Suprapubic skin (tissue), 4 donors: ENCODE measurements at regions not wholly inside any gene's neighbourhood (a gene's known extent, or its start where the extent isn't known, plus 50 kb on each side); places are given as distances from the start of the nearest gene placed in this dataset.
"Not testable (repeated sequence)": the region's sequence is repeated elsewhere in the genome, so short reads cannot be mapped to it uniquely, and the experiment has no call there.

ENCODE experiments used
- DNase-seq, 2 donors: peaks; one replicate each; pipeline ENCODE4 v3.0.0-alpha.2; 2019; ENCODE audit warnings: low spot score in 2 of 2
- H3K27ac ChIP-seq: fragments of 200-600 bp; sonication (generic); one replicate; pipeline ENCODE4 v1.5.1; 2019
- H3K27me3 ChIP-seq: fragments of 200-600 bp; sonication (generic); one replicate; pipeline ENCODE4 v1.5.1; 2019
- H3K36me3 ChIP-seq: fragments of 200-600 bp; sonication (generic); one replicate; pipeline ENCODE4 v1.5.1; 2019
- H3K4me1 ChIP-seq: fragments of 200-600 bp; sonication (generic); one replicate; pipeline ENCODE4 v1.5.1; 2019
- H3K4me3 ChIP-seq: fragments of 200-600 bp; sonication (generic); one replicate; pipeline ENCODE4 v1.5.1; 2019; ENCODE audit warnings: mild to moderate bottlenecking
- H3K9me3 ChIP-seq: fragments of 200-600 bp; sonication (generic); one replicate; pipeline ENCODE4 v1.5.1; 2019
- EP300 ChIP-seq: sonication (generic); formaldehyde crosslinking; IDR thresholded peaks from one replicate; pipeline ENCODE4 v1.6.1; 2017; ENCODE audit warnings: antibody characterized with exemption
- POLR2A ChIP-seq, 2 donors: fragments of 450-650 bp; IDR thresholded peaks; one replicate each; pipeline ENCODE4 v1.6.1; 2017; ENCODE audit warnings: antibody characterized with exemption in 2 of 2, mild to moderate bottlenecking in 2 of 2, moderate library complexity in 2 of 2
- POLR2AphosphoS5 ChIP-seq, 3 donors: sonication (generic); formaldehyde crosslinking; IDR thresholded peaks; one replicate each; pipeline ENCODE4 v1.6.1; 2017; ENCODE audit warnings: antibody characterized with exemption in 3 of 3
- WGBS: methylation state at CpG from one replicate; pipeline ENCODE4 v1.1.5; 2018; 5-methylcytosine and 5-hydroxymethylcytosine counted together
- TF ChIP-seq, protein P1 (sequence below), 2 donors: fragments of 200-600 bp in 1 of 2; fragments of 450-650 bp in 1 of 2; sonication (generic) in 1 of 2; IDR thresholded peaks; one replicate each; pipeline ENCODE4 v1.5.1; 2016 to 2019; ENCODE audit warnings: antibody characterized with exemption in 2 of 2, mild to moderate bottlenecking in 1 of 2, moderate library complexity in 1 of 2

DNA sequence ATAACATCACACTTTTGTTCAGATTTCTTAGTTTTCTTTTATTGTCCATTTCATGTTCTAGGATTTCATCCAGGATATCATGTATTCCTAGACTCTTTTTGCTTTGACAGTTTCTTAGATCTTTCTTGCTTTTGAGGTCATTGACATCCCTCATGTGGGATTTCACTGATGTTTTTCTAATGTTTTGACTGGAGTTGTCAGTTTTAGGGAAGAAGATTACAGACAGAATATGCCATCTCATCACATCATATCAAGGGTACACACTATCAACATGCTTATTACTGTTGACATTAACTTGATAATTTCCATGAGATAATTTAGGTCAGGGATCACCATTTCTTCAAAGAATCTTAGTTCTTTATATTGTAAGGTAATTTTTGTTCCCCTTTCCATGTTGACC is 101.7 kb downstream of the NPAP1 start:
- Histone ChIP-seq H3K9me3 (peaks cover 4% of the 10 kb centered on the region), H3K4me1 (no peaks in the 10 kb centered on the region), H3K4me3 (no peak overlapping the region), H3K36me3 (no peaks in the 10 kb centered on the region), H3K27ac (no peak overlapping the region), H3K27me3 (no peaks in the 10 kb centered on the region)
- no peak for DNase-seq
- no peak for TF ChIP-seq POLR2A (IDR thresholded peaks at IDR 0.05)

DNA sequence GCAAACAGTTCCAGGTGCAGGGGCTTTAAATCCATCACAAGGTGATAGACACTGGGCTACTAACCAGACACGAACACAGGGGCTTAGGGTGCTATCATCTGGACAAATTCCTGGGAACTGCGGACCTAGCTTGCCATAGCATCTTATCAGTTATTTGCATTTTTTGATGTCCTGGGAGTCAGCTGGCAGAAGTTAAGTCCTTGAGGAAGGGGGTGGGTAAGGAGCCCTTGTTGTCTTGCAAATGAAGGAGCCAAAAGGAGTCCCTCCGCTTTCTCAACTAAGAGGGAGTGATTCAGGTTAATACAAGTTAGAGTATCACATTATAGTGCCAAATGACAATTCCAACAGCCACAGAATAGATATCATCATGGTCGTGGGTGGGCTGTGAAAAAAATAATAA is 108.9 kb downstream of the NPAP1 start:
- Histone ChIP-seq H3K9me3 (peaks cover 14% of the 10 kb centered on the region), H3K4me3 (no peak overlapping the region), H3K4me1 (no peaks in the 10 kb centered on the region), H3K27ac (no peak overlapping the region), H3K27me3 (no peaks in the 10 kb centered on the region), H3K36me3 (no peaks in the 10 kb centered on the region)
- 42% methylated on average over 4 of the region's 4 CpGs for WGBS
- DNase-seq: no peak
- TF ChIP-seq, protein P1, sequence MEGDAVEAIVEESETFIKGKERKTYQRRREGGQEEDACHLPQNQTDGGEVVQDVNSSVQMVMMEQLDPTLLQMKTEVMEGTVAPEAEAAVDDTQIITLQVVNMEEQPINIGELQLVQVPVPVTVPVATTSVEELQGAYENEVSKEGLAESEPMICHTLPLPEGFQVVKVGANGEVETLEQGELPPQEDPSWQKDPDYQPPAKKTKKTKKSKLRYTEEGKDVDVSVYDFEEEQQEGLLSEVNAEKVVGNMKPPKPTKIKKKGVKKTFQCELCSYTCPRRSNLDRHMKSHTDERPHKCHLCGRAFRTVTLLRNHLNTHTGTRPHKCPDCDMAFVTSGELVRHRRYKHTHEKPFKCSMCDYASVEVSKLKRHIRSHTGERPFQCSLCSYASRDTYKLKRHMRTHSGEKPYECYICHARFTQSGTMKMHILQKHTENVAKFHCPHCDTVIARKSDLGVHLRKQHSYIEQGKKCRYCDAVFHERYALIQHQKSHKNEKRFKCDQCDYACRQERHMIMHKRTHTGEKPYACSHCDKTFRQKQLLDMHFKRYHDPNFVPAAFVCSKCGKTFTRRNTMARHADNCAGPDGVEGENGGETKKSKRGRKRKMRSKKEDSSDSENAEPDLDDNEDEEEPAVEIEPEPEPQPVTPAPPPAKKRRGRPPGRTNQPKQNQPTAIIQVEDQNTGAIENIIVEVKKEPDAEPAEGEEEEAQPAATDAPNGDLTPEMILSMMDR (IDR thresholded peaks at IDR 0.05): no peak
- TF ChIP-seq POLR2A (IDR thresholded peaks at IDR 0.05): no peak
- TF ChIP-seq POLR2AphosphoS5 (IDR thresholded peaks at IDR 0.05): no peak
- no peak for TF ChIP-seq EP300

DNA sequence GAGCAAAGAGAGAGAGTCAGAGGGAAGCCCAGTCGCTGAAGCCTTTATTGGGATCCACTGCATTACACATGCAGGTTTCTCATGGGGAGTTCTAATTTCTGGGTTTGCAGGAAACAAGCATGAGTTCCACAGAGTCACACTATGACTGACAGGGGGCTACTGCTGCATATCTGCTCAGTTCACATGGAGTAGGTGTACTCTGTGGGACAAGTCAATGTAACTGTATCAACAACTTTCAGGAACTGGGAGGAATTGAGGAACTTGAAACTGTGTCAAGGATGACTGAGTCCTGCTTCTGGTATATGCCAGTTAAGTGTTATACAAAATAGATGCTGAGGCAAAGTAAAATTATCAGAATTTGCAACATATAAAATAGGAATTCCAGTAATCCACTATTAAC is 110.8 kb downstream of the NPAP1 start:
- Histone ChIP-seq H3K4me3 (no peak overlapping the region), H3K4me1 (no peaks in the 10 kb centered on the region), H3K9me3 (peaks cover 14% of the 10 kb centered on the region), H3K36me3 (no peaks in the 10 kb centered on the region), H3K27ac (no peak overlapping the region), H3K27me3 (no peaks in the 10 kb centered on the region)
- WGBS: 50% methylated on average over 1 of the region's 1 CpG
- no peak for DNase-seq
- TF ChIP-seq EP300: no peak
- no peak for TF ChIP-seq POLR2AphosphoS5 (IDR thresholded peaks at IDR 0.05)
- TF ChIP-seq, protein P1 (IDR thresholded peaks at IDR 0.05): no peak

- not testable (repeated sequence) for H3K36me3 ChIP-seq, H3K4me1 ChIP-seq, H3K27ac ChIP-seq, H3K27me3 ChIP-seq, DNase-seq, H3K9me3 ChIP-seq, H3K4me3 ChIP-seq
- 75% methylated on average over 6 of the region's 6 CpGs for WGBS
Measured at GRCh38 chr15:24802624-24803023, 127.0 kb downstream of the NPAP1 start.

DNA sequence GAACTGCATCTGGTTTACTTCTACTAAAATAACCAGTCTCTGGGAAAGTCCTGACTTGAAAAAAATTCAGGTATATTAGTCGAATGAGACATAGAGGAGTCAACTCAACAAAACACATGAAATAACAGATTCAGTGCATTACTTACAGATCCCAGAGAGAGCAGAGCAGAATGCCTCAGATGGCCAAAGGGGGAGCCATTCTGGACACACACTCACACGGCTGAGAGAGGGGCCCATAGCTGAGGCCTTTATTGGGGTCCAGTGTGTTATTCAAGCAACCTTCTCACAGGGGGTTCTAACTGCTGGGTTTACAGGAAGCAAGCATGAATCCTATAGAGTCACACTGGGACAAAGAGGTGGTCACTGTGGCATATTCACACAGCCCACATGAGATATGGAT is 135.1 kb upstream of the SNRPN start:
- no peak overlapping the region for H3K27ac ChIP-seq
- TF ChIP-seq, protein P1 (IDR thresholded peaks at IDR 0.05): no peak
- TF ChIP-seq EP300: no peak
- no peak for TF ChIP-seq POLR2A (IDR thresholded peaks at IDR 0.05)
- TF ChIP-seq POLR2AphosphoS5 (IDR thresholded peaks at IDR 0.05): no peak
- H3K9me3 ChIP-seq: no peaks in the 10 kb centered on the region
- no peak for DNase-seq
- H3K4me1 ChIP-seq: no peaks in the 10 kb centered on the region
- H3K36me3 ChIP-seq: no peaks in the 10 kb centered on the region
- no peak overlapping the region for H3K4me3 ChIP-seq
- 64% methylated on average over 2 of the region's 2 CpGs for WGBS
- H3K27me3 ChIP-seq: no peaks in the 10 kb centered on the region

DNA sequence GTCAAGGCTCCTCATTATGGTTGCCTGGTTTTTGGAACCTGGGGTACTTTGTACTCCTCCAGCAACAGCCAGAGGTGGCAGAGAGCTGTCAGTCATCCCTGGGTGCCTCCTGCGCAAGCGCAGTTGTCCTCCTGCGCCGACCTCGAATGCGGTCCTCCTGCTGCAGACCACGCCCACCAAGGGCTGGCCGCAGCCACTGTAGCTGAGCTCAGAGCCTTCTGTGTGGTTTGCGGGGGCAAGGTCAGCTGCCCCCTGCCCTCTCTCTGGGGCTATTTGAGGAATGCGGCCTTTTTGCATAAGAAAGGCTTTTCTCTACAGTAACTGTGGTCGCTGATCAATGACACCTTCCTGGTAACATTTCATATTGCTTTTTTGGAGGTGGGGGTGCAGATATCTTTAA is 131.3 kb upstream of the SNRPN start:
- Histone ChIP-seq H3K9me3 (no peaks in the 10 kb centered on the region), H3K4me3 (no peak overlapping the region), H3K36me3 (no peaks in the 10 kb centered on the region), H3K27me3 (no peaks in the 10 kb centered on the region), H3K4me1 (no peaks in the 10 kb centered on the region), H3K27ac (no peak overlapping the region)
- no peak for DNase-seq
- TF ChIP-seq EP300 (no peak), POLR2A (IDR thresholded peaks at IDR 0.05) (no peak), POLR2AphosphoS5 (IDR thresholded peaks at IDR 0.05) (no peak)
- TF ChIP-seq, protein P1 (IDR thresholded peaks at IDR 0.05): no peak
- WGBS: 48% methylated on average over 11 of the region's 11 CpGs
